Activated naive CD4-positive, alpha-beta T cell treated with anti-CD3 and anti-CD28 coated beads, Interleukin-2, amount 50 U/mL, for 24 hours (primary cell): ENCODE measurements at regions not wholly inside any gene's neighbourhood (a gene's known extent, or its start where the extent isn't known, plus 50 kb on each side); places are given as distances from the start of the nearest gene placed in this dataset.

Source experiments
- H3K27ac Mint-ChIP-seq: one replicate; pipeline ENCODE4 v1.8.0; 2021; ENCODE audit warnings: mild to moderate bottlenecking, mixed read lengths
- H3K27me3 Mint-ChIP-seq: one replicate; pipeline ENCODE4 v1.8.0; 2021; ENCODE audit warnings: mixed read lengths
- H3K36me3 Mint-ChIP-seq: one replicate; pipeline ENCODE4 v1.8.0; 2021; ENCODE audit warnings: mixed read lengths
- H3K4me1 Mint-ChIP-seq: one replicate; pipeline ENCODE4 v1.8.0; 2021; ENCODE audit warnings: mixed read lengths
- H3K4me3 Mint-ChIP-seq: one replicate; pipeline ENCODE4 v1.8.0; 2021; ENCODE audit warnings: mild to moderate bottlenecking, mixed read lengths
- H3K9me3 Mint-ChIP-seq: one replicate; pipeline ENCODE4 v1.8.0; 2021; ENCODE audit warnings: mixed read lengths

DNA sequence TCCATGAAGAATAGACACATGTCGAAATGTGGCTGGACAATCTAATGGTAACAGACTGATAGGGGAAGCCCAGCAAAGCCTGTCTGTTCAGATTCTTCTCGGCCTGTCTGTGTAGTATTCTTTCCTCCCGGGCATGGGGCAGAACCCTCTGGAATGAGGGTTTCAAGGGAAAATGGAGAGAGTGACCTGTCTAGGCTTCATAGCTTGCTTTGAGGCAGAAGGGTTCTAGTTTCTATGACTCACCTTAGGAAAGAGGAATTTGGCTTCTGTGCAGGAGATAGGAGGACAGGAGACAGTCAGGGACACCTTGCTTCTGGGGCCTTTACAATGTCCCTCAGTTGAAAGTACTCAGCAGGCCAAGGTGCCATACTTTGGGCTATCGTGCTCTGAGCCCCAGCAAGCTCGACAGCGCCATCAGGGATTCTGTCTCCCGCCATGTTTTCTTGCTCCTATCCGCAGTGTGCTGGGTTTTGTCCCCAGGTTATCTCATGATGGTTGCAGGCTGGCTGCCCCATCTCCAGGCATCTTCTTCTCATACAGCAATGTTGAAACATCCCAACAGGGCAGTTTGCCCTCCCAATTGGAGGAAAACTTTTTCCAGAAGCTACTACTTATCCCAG is 74.7 kb upstream of the TLK1 start:
- no peaks in the 10 kb centered on the region for H3K27me3 Mint-ChIP-seq
- peaks cover 7% of the 10 kb centered on the region for H3K4me1 Mint-ChIP-seq
- no peaks in the 10 kb centered on the region for H3K36me3 Mint-ChIP-seq
- no peak overlapping the region for H3K4me3 Mint-ChIP-seq
- no peak overlapping the region for H3K27ac Mint-ChIP-seq
- no peaks in the 10 kb centered on the region for H3K9me3 Mint-ChIP-seq

GRCh38 chr2:171230176-171230575 is 69.5 kb upstream of the TLK1 start:
- peaks cover 3% of the 10 kb centered on the region for H3K4me1 Mint-ChIP-seq
- H3K36me3 Mint-ChIP-seq: no peaks in the 10 kb centered on the region
- no peak overlapping the region for H3K27ac Mint-ChIP-seq
- H3K4me3 Mint-ChIP-seq: no peak overlapping the region
- H3K27me3 Mint-ChIP-seq: no peaks in the 10 kb centered on the region
- no peaks in the 10 kb centered on the region for H3K9me3 Mint-ChIP-seq

GRCh38 chr2:171228826-171229225 is 68.1 kb upstream of the TLK1 start:
- H3K4me1 Mint-ChIP-seq: peaks cover 4% of the 10 kb centered on the region
- H3K27ac Mint-ChIP-seq: no peak overlapping the region
- no peak overlapping the region for H3K4me3 Mint-ChIP-seq
- H3K36me3 Mint-ChIP-seq: peaks cover 1% of the 10 kb centered on the region
- H3K27me3 Mint-ChIP-seq: no peaks in the 10 kb centered on the region
- H3K9me3 Mint-ChIP-seq: no peaks in the 10 kb centered on the region

DNA sequence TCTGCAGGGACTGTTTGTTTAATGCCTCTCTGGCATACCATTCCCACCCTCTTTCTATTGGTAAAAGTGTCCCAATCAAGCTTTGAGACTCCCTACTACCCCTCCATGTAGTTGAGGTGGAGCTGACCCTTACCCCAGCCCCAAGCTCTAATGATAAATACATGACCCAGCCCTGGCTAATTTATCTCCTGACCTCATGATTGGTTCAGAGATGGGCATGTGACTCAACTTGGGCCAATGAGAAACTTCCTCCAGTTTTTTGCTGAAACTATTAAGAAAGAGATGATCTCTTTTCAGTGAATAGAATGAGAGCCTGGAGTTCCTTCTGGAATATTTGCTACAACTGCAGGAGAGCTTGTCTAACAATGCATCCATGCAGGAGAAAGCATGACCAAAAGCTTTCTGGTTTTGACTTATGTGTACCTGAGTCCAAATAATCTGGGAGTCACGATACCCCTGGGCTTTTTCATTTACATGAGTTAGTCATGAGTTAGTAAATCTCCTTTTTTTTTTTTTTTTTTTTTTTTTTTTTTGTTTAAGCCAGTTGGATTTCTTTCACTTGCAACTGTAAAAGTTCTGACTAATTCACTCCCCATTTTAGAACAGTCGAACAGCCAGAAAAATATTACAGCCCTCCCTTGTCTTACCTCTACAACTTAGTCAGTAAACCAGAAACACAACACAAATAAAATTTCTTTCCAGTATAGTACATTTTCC is 66.5 kb upstream of the TLK1 start:
- Mint-ChIP-seq H3K27me3 (no peaks in the 10 kb centered on the region), H3K4me1 (peaks cover 4% of the 10 kb centered on the region), H3K9me3 (no peaks in the 10 kb centered on the region), H3K27ac (no peak overlapping the region), H3K36me3 (peaks cover 1% of the 10 kb centered on the region), H3K4me3 (no peak overlapping the region)

GRCh38 chr2:171226461-171226860 is 65.8 kb upstream of the TLK1 start:
- Mint-ChIP-seq H3K4me1 (peaks cover 4% of the 10 kb centered on the region), H3K4me3 (no peak overlapping the region), H3K36me3 (peaks cover 1% of the 10 kb centered on the region), H3K9me3 (no peaks in the 10 kb centered on the region), H3K27me3 (no peaks in the 10 kb centered on the region), H3K27ac (no peak overlapping the region)

GRCh38 chr2:171225989-171226388 is 65.3 kb upstream of the TLK1 start:
- H3K4me1 Mint-ChIP-seq: peaks cover 4% of the 10 kb centered on the region
- no peaks in the 10 kb centered on the region for H3K9me3 Mint-ChIP-seq
- H3K4me3 Mint-ChIP-seq: no peak overlapping the region
- no peak overlapping the region for H3K27ac Mint-ChIP-seq
- peaks cover 1% of the 10 kb centered on the region for H3K36me3 Mint-ChIP-seq
- no peaks in the 10 kb centered on the region for H3K27me3 Mint-ChIP-seq

GRCh38 chr2:171225302-171225980 is 64.7 kb upstream of the TLK1 start:
- H3K27me3 Mint-ChIP-seq: no peaks in the 10 kb centered on the region
- no peak overlapping the region for H3K4me3 Mint-ChIP-seq
- H3K36me3 Mint-ChIP-seq: peaks cover 1% of the 10 kb centered on the region
- peak overlapping the region; percentile 41 for H3K27ac Mint-ChIP-seq
- no peaks in the 10 kb centered on the region for H3K9me3 Mint-ChIP-seq
- H3K4me1 Mint-ChIP-seq: peaks cover 4% of the 10 kb centered on the region

DNA sequence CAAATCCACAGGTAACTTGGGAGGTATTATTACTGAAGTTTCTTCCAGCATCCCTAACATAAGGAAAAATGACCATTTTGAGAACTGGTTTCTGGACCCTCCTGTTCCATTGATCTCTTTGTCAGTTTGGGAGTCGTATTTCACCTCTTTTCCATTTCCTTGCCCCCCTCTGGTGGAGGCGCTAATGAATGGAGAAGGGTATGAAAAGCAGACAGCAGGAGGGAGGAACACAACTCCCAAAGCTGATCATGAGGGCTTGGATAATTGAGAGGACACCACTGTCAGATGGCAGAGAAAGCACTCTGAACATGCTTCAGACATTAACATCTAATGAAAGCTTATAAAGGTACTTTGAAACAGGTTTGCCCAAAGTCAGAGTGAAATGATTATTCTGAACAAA is 56.6 kb upstream of the TLK1 start:
- Mint-ChIP-seq H3K27me3 (no peaks in the 10 kb centered on the region), H3K27ac (no peak overlapping the region), H3K36me3 (peaks cover 1% of the 10 kb centered on the region)

GRCh38 chr2:171216631-171217030 is 55.9 kb upstream of the TLK1 start:
- no peaks in the 10 kb centered on the region for H3K27me3 Mint-ChIP-seq
- no peak overlapping the region for H3K4me3 Mint-ChIP-seq

More for the DNA sequence above, 56.6 kb upstream of the TLK1 start:
- peaks cover 5% of the 10 kb centered on the region for H3K9me3 Mint-ChIP-seq
- H3K4me3 Mint-ChIP-seq: no peak overlapping the region
- H3K4me1 Mint-ChIP-seq: peaks cover 3% of the 10 kb centered on the region

GRCh38 chr2:171214093-171214492 is 53.4 kb upstream of the TLK1 start:
- Mint-ChIP-seq H3K4me1 (peaks cover 19% of the 10 kb centered on the region), H3K36me3 (peaks cover 1% of the 10 kb centered on the region), H3K27ac (no peak overlapping the region), H3K27me3 (no peaks in the 10 kb centered on the region), H3K9me3 (peaks cover 5% of the 10 kb centered on the region), H3K4me3 (no peak overlapping the region)

More at GRCh38 chr2:171216631-171217030, 55.9 kb upstream of the TLK1 start:
- peaks cover 7% of the 10 kb centered on the region for H3K4me1 Mint-ChIP-seq
- H3K27ac Mint-ChIP-seq: no peak overlapping the region
- H3K9me3 Mint-ChIP-seq: peaks cover 5% of the 10 kb centered on the region
- peaks cover 1% of the 10 kb centered on the region for H3K36me3 Mint-ChIP-seq

DNA sequence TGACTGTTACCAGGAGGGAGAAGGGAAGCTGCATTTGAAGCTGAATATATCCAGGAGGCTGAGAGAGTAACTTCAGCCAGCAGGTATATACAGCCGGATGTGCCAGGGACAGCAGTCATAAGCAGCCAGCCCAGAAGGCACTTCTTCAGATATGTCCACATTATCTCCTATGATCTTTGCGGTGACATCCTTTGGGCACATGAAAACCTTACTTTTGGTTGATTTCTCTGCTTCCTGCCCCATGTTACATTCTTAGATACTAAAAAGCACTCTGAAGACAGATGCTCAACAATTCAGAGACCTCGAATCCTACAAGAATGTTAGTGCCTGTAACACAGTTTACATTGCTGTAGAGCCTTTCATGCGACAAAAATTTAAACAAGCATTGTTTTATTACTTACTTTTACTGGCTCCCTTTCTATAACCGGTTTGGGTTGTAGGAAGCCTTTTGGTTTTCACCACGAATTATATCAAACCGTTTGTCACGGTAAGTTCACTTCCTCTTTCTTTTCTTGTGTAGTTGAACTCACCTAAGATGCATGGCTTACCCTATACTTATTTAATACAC is 50.3 kb upstream of the TLK1 start:
- Mint-ChIP-seq H3K9me3 (no peaks in the 10 kb centered on the region), H3K4me1 (peaks cover 28% of the 10 kb centered on the region), H3K27ac (peak overlapping the region; percentile 91), H3K4me3 (peak overlapping the region; percentile 79), H3K36me3 (no peaks in the 10 kb centered on the region), H3K27me3 (no peaks in the 10 kb centered on the region)
